Liver (tissue), 3 donors: ENCODE measurements at regions not wholly inside any gene's neighbourhood (a gene's known extent, or its start where the extent isn't known, plus 50 kb on each side); places are given as distances from the start of the nearest gene placed in this dataset.

Source experiments
- GABPA ChIP-seq, 2 donors: IDR thresholded peaks in 1 of 2; conservative IDR thresholded peaks in 1 of 2; 2 replicates each; pipeline ENCODE4 v1.6.1; 2016; ENCODE audit warnings: antibody characterized with exemption in 2 of 2, mild to moderate bottlenecking in 1 of 2, moderate library complexity in 1 of 2
- SP1 ChIP-seq: IDR thresholded peaks from 2 replicates; pipeline ENCODE4 v1.6.1; 2018; ENCODE audit warnings: antibody characterized with exemption, mild to moderate bottlenecking
- TAF1 ChIP-seq: conservative IDR thresholded peaks from 2 replicates; pipeline ENCODE4 v1.6.1; 2016; ENCODE audit warnings: antibody characterized with exemption, mild to moderate bottlenecking
- YY1 ChIP-seq: IDR thresholded peaks from 2 replicates; pipeline ENCODE4 v1.6.1; 2016; ENCODE audit warnings: antibody characterized with exemption, mild to moderate bottlenecking
- TF ChIP-seq, protein P1 (sequence below): fragments of 150-350 bp; IDR thresholded peaks from 2 replicates; pipeline ENCODE4 v1.5.1; 2017; ENCODE audit warnings: improper control_type of control experiment, low read depth, low read length; ENCODE audit not compliant: missing input control
- TF ChIP-seq, protein P2 (sequence below): IDR thresholded peaks from 2 replicates; pipeline ENCODE4 v1.6.1; 2016; ENCODE audit warnings: antibody characterized with exemption, mild to moderate bottlenecking
- TF ChIP-seq, protein P3 (sequence below): IDR thresholded peaks from 2 replicates; pipeline ENCODE4 v1.6.1; 2016; ENCODE audit warnings: antibody characterized with exemption
- TF ChIP-seq, protein P4 (sequence below): IDR thresholded peaks from 2 replicates; pipeline ENCODE4 v1.6.1; 2016; ENCODE audit warnings: antibody characterized with exemption
- donor health status: healthy.
- donor health status: healthy.

DNA sequence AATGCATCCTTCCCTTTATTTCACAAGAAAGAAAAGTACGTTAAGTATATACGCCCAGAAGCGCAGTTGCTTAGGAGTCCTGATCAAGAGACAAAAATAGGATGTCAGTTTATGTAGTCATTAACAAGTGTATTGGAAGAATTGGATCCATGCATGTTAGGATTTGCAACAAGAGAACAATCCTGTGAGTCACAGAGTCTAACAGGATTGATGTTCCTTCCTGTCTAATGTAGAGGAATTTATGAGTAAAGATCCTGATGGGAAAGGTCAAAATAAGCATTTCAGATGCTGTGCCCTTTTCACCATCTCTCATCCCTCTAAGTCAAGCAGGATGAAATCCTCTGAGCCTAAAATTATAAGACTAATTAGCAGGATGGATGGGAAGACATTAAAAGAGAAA lies 406.0 kb upstream of the GRIA1 start:
- TF ChIP-seq, protein P1, sequence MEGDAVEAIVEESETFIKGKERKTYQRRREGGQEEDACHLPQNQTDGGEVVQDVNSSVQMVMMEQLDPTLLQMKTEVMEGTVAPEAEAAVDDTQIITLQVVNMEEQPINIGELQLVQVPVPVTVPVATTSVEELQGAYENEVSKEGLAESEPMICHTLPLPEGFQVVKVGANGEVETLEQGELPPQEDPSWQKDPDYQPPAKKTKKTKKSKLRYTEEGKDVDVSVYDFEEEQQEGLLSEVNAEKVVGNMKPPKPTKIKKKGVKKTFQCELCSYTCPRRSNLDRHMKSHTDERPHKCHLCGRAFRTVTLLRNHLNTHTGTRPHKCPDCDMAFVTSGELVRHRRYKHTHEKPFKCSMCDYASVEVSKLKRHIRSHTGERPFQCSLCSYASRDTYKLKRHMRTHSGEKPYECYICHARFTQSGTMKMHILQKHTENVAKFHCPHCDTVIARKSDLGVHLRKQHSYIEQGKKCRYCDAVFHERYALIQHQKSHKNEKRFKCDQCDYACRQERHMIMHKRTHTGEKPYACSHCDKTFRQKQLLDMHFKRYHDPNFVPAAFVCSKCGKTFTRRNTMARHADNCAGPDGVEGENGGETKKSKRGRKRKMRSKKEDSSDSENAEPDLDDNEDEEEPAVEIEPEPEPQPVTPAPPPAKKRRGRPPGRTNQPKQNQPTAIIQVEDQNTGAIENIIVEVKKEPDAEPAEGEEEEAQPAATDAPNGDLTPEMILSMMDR: no peak
- TF ChIP-seq, protein P2, sequence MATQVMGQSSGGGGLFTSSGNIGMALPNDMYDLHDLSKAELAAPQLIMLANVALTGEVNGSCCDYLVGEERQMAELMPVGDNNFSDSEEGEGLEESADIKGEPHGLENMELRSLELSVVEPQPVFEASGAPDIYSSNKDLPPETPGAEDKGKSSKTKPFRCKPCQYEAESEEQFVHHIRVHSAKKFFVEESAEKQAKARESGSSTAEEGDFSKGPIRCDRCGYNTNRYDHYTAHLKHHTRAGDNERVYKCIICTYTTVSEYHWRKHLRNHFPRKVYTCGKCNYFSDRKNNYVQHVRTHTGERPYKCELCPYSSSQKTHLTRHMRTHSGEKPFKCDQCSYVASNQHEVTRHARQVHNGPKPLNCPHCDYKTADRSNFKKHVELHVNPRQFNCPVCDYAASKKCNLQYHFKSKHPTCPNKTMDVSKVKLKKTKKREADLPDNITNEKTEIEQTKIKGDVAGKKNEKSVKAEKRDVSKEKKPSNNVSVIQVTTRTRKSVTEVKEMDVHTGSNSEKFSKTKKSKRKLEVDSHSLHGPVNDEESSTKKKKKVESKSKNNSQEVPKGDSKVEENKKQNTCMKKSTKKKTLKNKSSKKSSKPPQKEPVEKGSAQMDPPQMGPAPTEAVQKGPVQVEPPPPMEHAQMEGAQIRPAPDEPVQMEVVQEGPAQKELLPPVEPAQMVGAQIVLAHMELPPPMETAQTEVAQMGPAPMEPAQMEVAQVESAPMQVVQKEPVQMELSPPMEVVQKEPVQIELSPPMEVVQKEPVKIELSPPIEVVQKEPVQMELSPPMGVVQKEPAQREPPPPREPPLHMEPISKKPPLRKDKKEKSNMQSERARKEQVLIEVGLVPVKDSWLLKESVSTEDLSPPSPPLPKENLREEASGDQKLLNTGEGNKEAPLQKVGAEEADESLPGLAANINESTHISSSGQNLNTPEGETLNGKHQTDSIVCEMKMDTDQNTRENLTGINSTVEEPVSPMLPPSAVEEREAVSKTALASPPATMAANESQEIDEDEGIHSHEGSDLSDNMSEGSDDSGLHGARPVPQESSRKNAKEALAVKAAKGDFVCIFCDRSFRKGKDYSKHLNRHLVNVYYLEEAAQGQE: no peak
- no peak for TF ChIP-seq TAF1
- TF ChIP-seq YY1: no peak
- TF ChIP-seq, protein P3, sequence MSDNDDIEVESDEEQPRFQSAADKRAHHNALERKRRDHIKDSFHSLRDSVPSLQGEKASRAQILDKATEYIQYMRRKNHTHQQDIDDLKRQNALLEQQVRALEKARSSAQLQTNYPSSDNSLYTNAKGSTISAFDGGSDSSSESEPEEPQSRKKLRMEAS: no peak
- TF ChIP-seq GABPA (IDR thresholded peaks at IDR 0.05 in 1 of 2, conservative IDR thresholded peaks at IDR 0.05 in 1 of 2): no peak
- TF ChIP-seq, protein P4, sequence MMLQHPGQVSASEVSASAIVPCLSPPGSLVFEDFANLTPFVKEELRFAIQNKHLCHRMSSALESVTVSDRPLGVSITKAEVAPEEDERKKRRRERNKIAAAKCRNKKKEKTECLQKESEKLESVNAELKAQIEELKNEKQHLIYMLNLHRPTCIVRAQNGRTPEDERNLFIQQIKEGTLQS: no peak
- no peak for TF ChIP-seq SP1
